ENCODE measurements at regions not wholly inside any gene's neighbourhood (a gene's known extent, or its start where the extent isn't known, plus 50 kb on each side); places are given as distances from the start of the nearest gene placed in this dataset.

GRCh38 chr11:122418032-122418431 lies 237.5 kb upstream of the UBASH3B start:
- DNase-seq (ENCODE audit: low spot score) = no peak
- no peak for ATAC-seq (ENCODE audit: low FRiP score)

GRCh38 chr11:122414406-122415018 lies 241.0 kb upstream of the UBASH3B start:
- no peak for TF ChIP-seq CTCF (IDR thresholded peaks at IDR 0.05)
- ATAC-seq (ENCODE audit: low FRiP score) (no peak), DNase-seq (ENCODE audit: low spot score) (no peak)

More at GRCh38 chr11:122418032-122418431, 237.5 kb upstream of the UBASH3B start:
- no peak for TF ChIP-seq CTCF (IDR thresholded peaks at IDR 0.05)

GRCh38 chr11:122413677-122414076 lies 241.8 kb upstream of the UBASH3B start:
- ATAC-seq (ENCODE audit: low FRiP score) (no peak), DNase-seq (ENCODE audit: low spot score) (no peak)
- no peak for TF ChIP-seq CTCF (IDR thresholded peaks at IDR 0.05)

- ATAC-seq (ENCODE audit: low FRiP score) = no peak
- no peak for TF ChIP-seq CTCF (IDR thresholded peaks at IDR 0.05)
- no peak for DNase-seq (ENCODE audit: low spot score)
These were observed 242.9 kb upstream of the UBASH3B start for GRCh38 chr11:122412581-122412980.

- TF ChIP-seq CTCF (IDR thresholded peaks at IDR 0.05) = no peak
- no peak for ATAC-seq (ENCODE audit: low FRiP score)
- no peak for DNase-seq (ENCODE audit: low spot score)
These were observed 249.1 kb upstream of the UBASH3B start for GRCh38 chr11:122406466-122406865.

GRCh38 chr11:122405547-122406341 lies 249.8 kb upstream of the UBASH3B start:
- no peak for DNase-seq (ENCODE audit: low spot score)
- ATAC-seq (ENCODE audit: low FRiP score) = peak; percentile 90

More at GRCh38 chr11:122405547-122406341, 249.8 kb upstream of the UBASH3B start:
- no peak for TF ChIP-seq CTCF (IDR thresholded peaks at IDR 0.05)

Data from omental fat pad (tissue), 3 donors.